ENCODE measurements at regions not wholly inside any gene's neighbourhood (a gene's known extent, or its start where the extent isn't known, plus 50 kb on each side); places are given as distances from the start of the nearest gene placed in this dataset.

- H3K36me3 ChIP-seq (ENCODE audit: control insufficient read depth, insufficient read depth, low read length): no peaks in the 10 kb centered on the region
- no peak for DNase-seq (ENCODE audit: extremely low read depth, insufficient read length)
- TF ChIP-seq, protein P1, sequence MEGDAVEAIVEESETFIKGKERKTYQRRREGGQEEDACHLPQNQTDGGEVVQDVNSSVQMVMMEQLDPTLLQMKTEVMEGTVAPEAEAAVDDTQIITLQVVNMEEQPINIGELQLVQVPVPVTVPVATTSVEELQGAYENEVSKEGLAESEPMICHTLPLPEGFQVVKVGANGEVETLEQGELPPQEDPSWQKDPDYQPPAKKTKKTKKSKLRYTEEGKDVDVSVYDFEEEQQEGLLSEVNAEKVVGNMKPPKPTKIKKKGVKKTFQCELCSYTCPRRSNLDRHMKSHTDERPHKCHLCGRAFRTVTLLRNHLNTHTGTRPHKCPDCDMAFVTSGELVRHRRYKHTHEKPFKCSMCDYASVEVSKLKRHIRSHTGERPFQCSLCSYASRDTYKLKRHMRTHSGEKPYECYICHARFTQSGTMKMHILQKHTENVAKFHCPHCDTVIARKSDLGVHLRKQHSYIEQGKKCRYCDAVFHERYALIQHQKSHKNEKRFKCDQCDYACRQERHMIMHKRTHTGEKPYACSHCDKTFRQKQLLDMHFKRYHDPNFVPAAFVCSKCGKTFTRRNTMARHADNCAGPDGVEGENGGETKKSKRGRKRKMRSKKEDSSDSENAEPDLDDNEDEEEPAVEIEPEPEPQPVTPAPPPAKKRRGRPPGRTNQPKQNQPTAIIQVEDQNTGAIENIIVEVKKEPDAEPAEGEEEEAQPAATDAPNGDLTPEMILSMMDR (IDR thresholded peaks at IDR 0.05; ENCODE audit: insufficient read depth, low read length, poor library complexity, severe bottlenecking): no peak
- H3K4me3 ChIP-seq (replicated peaks; ENCODE audit: low read depth, low read length): no peak overlapping the region
- peaks cover 2% of the 10 kb centered on the region; the same call in 1 of the 2 replicates for H3K27me3 ChIP-seq (replicated peaks; ENCODE audit: control insufficient read depth, insufficient read depth, low read length)
Measured at GRCh38 chr12:123046431-123046830, 66.0 kb downstream of the ARL6IP4 start.

GRCh38 chr12:123045678-123046077 is 65.2 kb downstream of the ARL6IP4 start:
- TF ChIP-seq, protein P1 (IDR thresholded peaks at IDR 0.05; ENCODE audit: insufficient read depth, low read length, poor library complexity, severe bottlenecking): no peak
- Histone ChIP-seq H3K4me3 (replicated peaks; ENCODE audit: low read depth, low read length) (no peak overlapping the region), H3K36me3 (ENCODE audit: control insufficient read depth, insufficient read depth, low read length) (no peaks in the 10 kb centered on the region), H3K27me3 (replicated peaks; ENCODE audit: control insufficient read depth, insufficient read depth, low read length) (peaks cover 2% of the 10 kb centered on the region; the same call in 1 of the 2 replicates)
- no peak for DNase-seq (ENCODE audit: extremely low read depth, insufficient read length)

- Histone ChIP-seq H3K36me3 (ENCODE audit: control insufficient read depth, insufficient read depth, low read length) (no peaks in the 10 kb centered on the region), H3K27me3 (replicated peaks; ENCODE audit: control insufficient read depth, insufficient read depth, low read length) (peaks cover 2% of the 10 kb centered on the region; the same call in 1 of the 2 replicates), H3K4me3 (replicated peaks; ENCODE audit: low read depth, low read length) (no peak overlapping the region)
- TF ChIP-seq, protein P1 (IDR thresholded peaks at IDR 0.05; ENCODE audit: insufficient read depth, low read length, poor library complexity, severe bottlenecking): no peak
- DNase-seq (ENCODE audit: extremely low read depth, insufficient read length): no peak
Measured at GRCh38 chr12:123044351-123044750, 63.9 kb downstream of the ARL6IP4 start.

- peak; percentile 50 for DNase-seq (ENCODE audit: extremely low read depth, insufficient read length)
- TF ChIP-seq, protein P1 (IDR thresholded peaks at IDR 0.05; ENCODE audit: insufficient read depth, low read length, poor library complexity, severe bottlenecking): peak; percentile 77
Measured at GRCh38 chr12:123043536-123044001, 63.1 kb downstream of the ARL6IP4 start.

DNA sequence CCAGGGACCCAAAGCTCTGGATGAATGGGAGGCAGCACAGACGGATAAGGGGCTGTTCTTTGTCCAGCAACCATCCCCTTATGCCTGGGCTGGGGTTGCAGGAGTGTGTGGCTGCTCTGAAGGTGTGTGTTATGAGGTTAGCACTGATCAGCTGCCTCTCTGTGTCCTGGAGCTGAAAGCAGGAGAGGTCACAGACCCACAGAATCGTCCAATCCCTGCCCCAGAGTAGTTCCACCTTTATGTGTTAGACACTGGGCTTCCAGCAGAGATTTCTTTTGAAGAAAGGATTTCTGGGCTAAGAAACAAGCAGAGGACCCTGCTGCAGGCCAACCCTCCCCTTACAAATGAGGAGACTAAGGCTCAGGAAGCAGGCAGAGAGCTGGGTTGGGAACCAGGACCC is 62.4 kb downstream of the ARL6IP4 start:
- TF ChIP-seq, protein P1 (IDR thresholded peaks at IDR 0.05; ENCODE audit: insufficient read depth, low read length, poor library complexity, severe bottlenecking): no peak

More at GRCh38 chr12:123043536-123044001, 63.1 kb downstream of the ARL6IP4 start:
- Histone ChIP-seq H3K4me3 (replicated peaks; ENCODE audit: low read depth, low read length) (no peak overlapping the region), H3K36me3 (ENCODE audit: control insufficient read depth, insufficient read depth, low read length) (no peaks in the 10 kb centered on the region), H3K27me3 (replicated peaks; ENCODE audit: control insufficient read depth, insufficient read depth, low read length) (no peaks in the 10 kb centered on the region; the same call in 1 of the 2 replicates)

More for the DNA sequence above, 62.4 kb downstream of the ARL6IP4 start:
- Histone ChIP-seq H3K36me3 (ENCODE audit: control insufficient read depth, insufficient read depth, low read length) (no peaks in the 10 kb centered on the region), H3K27me3 (replicated peaks; ENCODE audit: control insufficient read depth, insufficient read depth, low read length) (no peaks in the 10 kb centered on the region; the same call in 1 of the 2 replicates), H3K4me3 (replicated peaks; ENCODE audit: low read depth, low read length) (no peak overlapping the region)
- DNase-seq (ENCODE audit: extremely low read depth, insufficient read length): no peak
